HepG2 (cell line): ENCODE measurements at regions not wholly inside any gene's neighbourhood (a gene's known extent, or its start where the extent isn't known, plus 50 kb on each side); places are given as distances from the start of the nearest gene placed in this dataset.

Experiments
- ATAC-seq: fragments of 200-7000 bp; cut with Tn5 transposase; 3 replicates; pipeline ENCODE4 v1.9.1; 2020; ENCODE audit warnings: mild to moderate bottlenecking, moderate library complexity
- BruUV-seq: library from RNA; stranded (reverse); fragments of 400-500 nt; replicated peaks from 2 replicates; lab custom pipeline; 2021; lab: Mats Ljungman, UMichigan
- CTCF ChIA-PET: fragments of 300-600 bp; formaldehyde crosslinking; extraction: SDS; loops from one replicate; lab custom pipeline; 2021; ENCODE audit warnings: low total read pairs, inconsistent platforms, low intra/inter-chr PET ratio; lab: Yijun Ruan, JAX
- POLR2A ChIA-PET: fragments of 350-600 bp; sonication (Branson Sonifier 250); formaldehyde crosslinking; loops from one replicate; lab custom pipeline; 2020; ENCODE audit warnings: antibody characterized with exemption, inconsistent platforms; lab: Yijun Ruan, JAX
- DNase-seq: peaks from one replicate; pipeline ENCODE4 v3.0.0-alpha.2; 2015; ENCODE audit warnings: low spot score
- FAIRE-seq: peaks from 3 replicates; lab custom pipeline; 2011; peaks lifted over from hg19 to GRCh38; lab: Jason Lieb, UNC
- H2AFZ ChIP-seq: one replicate; pipeline ENCODE4 v1.6.1; 2011; ENCODE audit warnings: low read length, inconsistent platforms
- H3K27ac ChIP-seq: fragments of 300-600 bp; 3 replicates; pipeline ENCODE4 v1.8.0; 2011; ENCODE audit warnings: mixed run types, mild to moderate bottlenecking, mixed read lengths, low read length, inconsistent platforms; ENCODE audit not compliant: insufficient read depth; ENCODE audit errors: extremely low read length
- H3K27me3 ChIP-seq, 2 experiments: fragments of 200-600 bp in 1 of 2; 2 replicates in 1 of 2; 3 replicates in 1 of 2; pipeline versions ENCODE4 v1.6.0 to v1.8.0; 2011; ENCODE audit warnings: low read length in 2 of 2, mild to moderate bottlenecking in 2 of 2, moderate library complexity in 2 of 2, inconsistent platforms in 1 of 2; ENCODE audit not compliant: insufficient read depth in 2 of 2, control insufficient read depth in 1 of 2
- H3K36me3 ChIP-seq, 2 experiments: fragments of 200-600 bp in 1 of 2; replicated peaks in 1 of 2; 2 replicates in 1 of 2; 3 replicates in 1 of 2; pipeline versions ENCODE4 v1.5.1 to v1.8.0; 2011; ENCODE audit warnings: low read length in 2 of 2, inconsistent platforms in 1 of 2; ENCODE audit not compliant: insufficient read depth in 2 of 2, control insufficient read depth in 1 of 2
- H3K4me1 ChIP-seq: 2 replicates; pipeline ENCODE4 v1.5.1; 2012; ENCODE audit warnings: low read length, inconsistent platforms; ENCODE audit not compliant: insufficient read depth
- H3K4me2 ChIP-seq: 2 replicates; pipeline ENCODE4 v1.6.0; 2011; ENCODE audit warnings: low read depth, low read length, inconsistent platforms
- H3K4me3 ChIP-seq, 3 experiments: fragments of 200-600 bp in 1 of 3; sonication (generic), shearing (Covaris generic) in 1 of 3; replicated peaks in 1 of 3; 2 replicates each; pipeline ENCODE4 v1.5.1; 2011 to 2016; ENCODE audit warnings: low read length in 3 of 3, inconsistent platforms in 2 of 3, low read depth in 2 of 3, mild to moderate bottlenecking in 2 of 3, control low read depth in 1 of 3, mixed read lengths in 1 of 3; ENCODE audit not compliant: insufficient read depth in 1 of 3
- H3K79me2 ChIP-seq: one replicate; pipeline ENCODE4 v1.6.1; 2011; ENCODE audit warnings: low read length, inconsistent platforms; ENCODE audit not compliant: insufficient read depth
- H3K9ac ChIP-seq: 2 replicates; pipeline ENCODE4 v1.6.0; 2011; ENCODE audit warnings: mild to moderate bottlenecking, low read depth, low read length, inconsistent platforms; ENCODE audit not compliant: insufficient read depth
- H3K9me3 ChIP-seq: 2 replicates; pipeline ENCODE4 v1.5.1; 2012; ENCODE audit warnings: mild to moderate bottlenecking, low read length
- H4K20me1 ChIP-seq: 2 replicates; pipeline ENCODE4 v1.6.0; 2011; ENCODE audit warnings: inconsistent platforms, mild to moderate bottlenecking, low read length, moderate library complexity; ENCODE audit not compliant: insufficient read depth
- ATF6 ChIP-seq: sonication (generic); formaldehyde crosslinking; conservative IDR thresholded peaks from 2 replicates; pipeline ENCODE4 v1.4.0; 2020; ENCODE audit warnings: missing genetic modification reagents
- KAT8 ChIP-seq: IDR thresholded peaks from 2 replicates; pipeline ENCODE4 v1.6.1; 2016; ENCODE audit warnings: missing genetic modification reagents, missing compliant biosample characterization
- PHF20 ChIP-seq: sonication (generic); formaldehyde crosslinking; IDR thresholded peaks from 2 replicates; pipeline ENCODE4 v1.5.0; 2020; ENCODE audit warnings: mild to moderate bottlenecking, missing genetic modification reagents
- SIN3B ChIP-seq: fragments of 150-350 bp; IDR thresholded peaks from 2 replicates; pipeline ENCODE4 v1.6.1; 2014; ENCODE audit warnings: low read length
- ZFP1 ChIP-seq: IDR thresholded peaks from 2 replicates; pipeline ENCODE4 v1.6.1; 2016
- ZFX ChIP-seq: sonication (generic); formaldehyde crosslinking; IDR thresholded peaks from 2 replicates; pipeline ENCODE4 v1.4.0; 2020; ENCODE audit warnings: mild to moderate bottlenecking, low read depth, missing genetic modification reagents, moderate library complexity
- ZIK1 ChIP-seq: sonication (generic); formaldehyde crosslinking; IDR thresholded peaks from 2 replicates; pipeline ENCODE4 v1.5.0; 2020; ENCODE audit warnings: mild to moderate bottlenecking, low read depth, missing genetic modification reagents, borderline replicate concordance
- ZNF549 ChIP-seq: sonication (generic); formaldehyde crosslinking; IDR thresholded peaks from 2 replicates; pipeline ENCODE4 v1.5.0; 2020; ENCODE audit warnings: missing genetic modification reagents
- ZNF646 ChIP-seq: sonication (generic); formaldehyde crosslinking; IDR thresholded peaks from 2 replicates; pipeline ENCODE4 v1.9.0; 2021; ENCODE audit warnings: mild to moderate bottlenecking, missing genetic modification reagents
- ZNF777 ChIP-seq: sonication (generic); formaldehyde crosslinking; IDR thresholded peaks from 2 replicates; pipeline ENCODE4 v1.4.0; 2020; ENCODE audit warnings: missing genetic modification reagents
- ZXDC ChIP-seq: sonication (generic); formaldehyde crosslinking; IDR thresholded peaks from 2 replicates; pipeline ENCODE4 v1.5.0; 2020; ENCODE audit warnings: mild to moderate bottlenecking, missing genetic modification reagents
- WGBS: methylation state at CpG from one replicate; pipeline ENCODE4 v1.1.6; 2017; ENCODE audit warnings: low lambda C conversion rate; 5-methylcytosine and 5-hydroxymethylcytosine counted together
- in situ Hi-C: cut with HindIII; loops from 2 replicates; pipeline ENCODE4 v1.10.0; 2017; ENCODE audit warnings: low pct_unique_long_range_greater_than_20kb; ENCODE audit not compliant: extremely low pct_ligation_motif_present
- intact Hi-C: fragments of 100-400 bp; cut with micrococcal nuclease; formaldehyde crosslinking; loops from one replicate; pipeline ENCODE4 v1.10.0; 2022; ENCODE audit not compliant: unreplicated experiment

- H3K79me2 ChIP-seq = no peaks in the 10 kb centered on the region
- H3K36me3 ChIP-seq = no peaks in the 10 kb centered on the region
- TF ChIP-seq ZXDC (no peak), KAT8 (CRISPR knock-in tag) (no peak), PHF20 (CRISPR knock-in tag) (no peak), ATF6 (CRISPR knock-in tag) (no peak), ZNF777 (no peak), ZNF646 (no peak), ZFP1 (CRISPR knock-in tag) (no peak), SIN3B (no peak), ZNF549 (CRISPR knock-in tag) (no peak), ZFX (CRISPR knock-in tag) (no peak), ZIK1 (CRISPR knock-in tag) (no peak)
- H3K9me3 ChIP-seq = no peaks in the 10 kb centered on the region
- 0% methylated on average over 1 of the region's 1 CpG for WGBS
- no peak overlapping the region for H3K4me3 ChIP-seq
- H2AFZ ChIP-seq = no peak overlapping the region
- FAIRE-seq (no peak), ATAC-seq (no peak), DNase-seq (no peak)
- H3K4me2 ChIP-seq = no peak overlapping the region
- H3K9ac ChIP-seq = no peak overlapping the region
- ChIA-PET POLR2A (no interaction called here), CTCF (no interaction called here)
- in situ Hi-C loops = no loop called here
- H3K27me3 ChIP-seq = peaks cover 0 to 6% of the 10 kb centered on the region in 2 experiments; a peak in 1 of 5 replicates
- no peaks in the 10 kb centered on the region for H4K20me1 ChIP-seq
- H3K27ac ChIP-seq = no peak overlapping the region
- BruUV-seq = no TSS peak
- intact Hi-C loops = no loop called here
- H3K4me1 ChIP-seq = peaks cover 32% of the 10 kb centered on the region
Measured at GRCh38 chr5:74376187-74376586, 264.3 kb downstream of the ENC1 start.
